ENCODE measurements at regions not wholly inside any gene's neighbourhood (a gene's known extent, or its start where the extent isn't known, plus 50 kb on each side); places are given as distances from the start of the nearest gene placed in this dataset.

DNA sequence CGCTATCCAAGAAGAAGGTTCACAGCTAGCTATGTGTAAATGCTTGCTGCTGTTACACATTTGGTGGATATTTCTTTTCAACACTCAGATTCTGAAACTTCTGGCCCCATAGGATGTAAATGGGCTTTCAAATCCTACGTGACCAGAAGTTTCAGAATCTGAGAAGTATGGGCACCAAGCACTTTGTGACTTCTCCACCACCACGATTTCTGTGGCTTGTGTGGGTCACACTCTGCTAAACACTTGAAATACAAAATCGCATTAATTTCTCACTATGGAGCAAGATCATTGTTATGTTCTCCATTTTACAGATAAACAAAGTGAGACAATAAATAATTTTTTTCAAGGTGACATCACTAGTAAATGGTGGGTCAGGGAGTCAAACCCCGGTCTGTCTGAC lies 259.4 kb upstream of the JADE1 start:
- H3K4me3 ChIP-seq (ENCODE audit: low read depth, low read length): no peak overlapping the region
- no peak for DNase-seq (ENCODE audit: low read depth)
- TF ChIP-seq, protein P1, sequence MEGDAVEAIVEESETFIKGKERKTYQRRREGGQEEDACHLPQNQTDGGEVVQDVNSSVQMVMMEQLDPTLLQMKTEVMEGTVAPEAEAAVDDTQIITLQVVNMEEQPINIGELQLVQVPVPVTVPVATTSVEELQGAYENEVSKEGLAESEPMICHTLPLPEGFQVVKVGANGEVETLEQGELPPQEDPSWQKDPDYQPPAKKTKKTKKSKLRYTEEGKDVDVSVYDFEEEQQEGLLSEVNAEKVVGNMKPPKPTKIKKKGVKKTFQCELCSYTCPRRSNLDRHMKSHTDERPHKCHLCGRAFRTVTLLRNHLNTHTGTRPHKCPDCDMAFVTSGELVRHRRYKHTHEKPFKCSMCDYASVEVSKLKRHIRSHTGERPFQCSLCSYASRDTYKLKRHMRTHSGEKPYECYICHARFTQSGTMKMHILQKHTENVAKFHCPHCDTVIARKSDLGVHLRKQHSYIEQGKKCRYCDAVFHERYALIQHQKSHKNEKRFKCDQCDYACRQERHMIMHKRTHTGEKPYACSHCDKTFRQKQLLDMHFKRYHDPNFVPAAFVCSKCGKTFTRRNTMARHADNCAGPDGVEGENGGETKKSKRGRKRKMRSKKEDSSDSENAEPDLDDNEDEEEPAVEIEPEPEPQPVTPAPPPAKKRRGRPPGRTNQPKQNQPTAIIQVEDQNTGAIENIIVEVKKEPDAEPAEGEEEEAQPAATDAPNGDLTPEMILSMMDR (IDR thresholded peaks at IDR 0.05; ENCODE audit: control insufficient read depth, extremely low read depth, insufficient read depth): no peak

DNA sequence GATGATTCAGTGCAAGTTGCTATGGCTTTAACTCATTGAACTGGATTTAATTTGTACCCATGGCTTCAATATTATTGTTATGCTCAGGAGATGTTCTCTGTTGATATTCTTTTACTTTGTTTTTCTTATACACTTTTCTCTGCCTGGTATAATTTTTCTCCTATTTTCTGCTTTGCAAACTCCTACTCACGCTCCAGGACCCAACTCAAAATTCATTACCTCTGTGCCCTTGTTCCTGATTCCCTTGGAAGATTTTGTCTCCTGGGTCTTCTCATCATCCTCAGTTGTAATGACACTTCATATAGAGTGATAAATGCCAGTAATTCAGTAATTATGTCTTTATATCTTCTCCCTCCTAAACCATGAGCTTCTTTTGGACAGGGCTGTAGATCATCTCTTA lies 259.9 kb upstream of the JADE1 start:
- no peak overlapping the region for H3K4me3 ChIP-seq (ENCODE audit: low read depth, low read length)
- DNase-seq (ENCODE audit: low read depth): no peak
- TF ChIP-seq, protein P1 (IDR thresholded peaks at IDR 0.05; ENCODE audit: control insufficient read depth, extremely low read depth, insufficient read depth): no peak

DNA sequence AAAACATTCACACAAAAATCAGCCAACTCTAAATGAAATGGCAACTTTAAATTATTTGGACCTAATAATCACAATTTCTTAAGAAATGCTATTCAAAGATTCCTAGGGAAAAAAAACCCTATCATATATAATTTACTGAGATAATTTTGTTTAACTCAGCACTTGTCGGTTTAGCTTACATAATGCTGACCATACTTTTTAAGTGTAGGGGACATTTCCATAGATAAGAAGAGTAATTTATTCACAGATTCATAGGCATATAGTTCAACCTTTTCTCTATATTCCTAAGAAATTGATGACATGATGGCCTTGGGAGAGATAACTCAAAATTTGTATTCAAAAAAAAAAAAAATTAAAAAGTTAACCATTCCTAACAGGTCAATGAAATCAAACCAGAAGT lies 260.8 kb upstream of the PGRMC2 start:
- no peak overlapping the region for H3K4me3 ChIP-seq (ENCODE audit: low read depth, low read length)
- DNase-seq (ENCODE audit: low read depth): no peak
- TF ChIP-seq, protein P1 (IDR thresholded peaks at IDR 0.05; ENCODE audit: control insufficient read depth, extremely low read depth, insufficient read depth): no peak

DNA sequence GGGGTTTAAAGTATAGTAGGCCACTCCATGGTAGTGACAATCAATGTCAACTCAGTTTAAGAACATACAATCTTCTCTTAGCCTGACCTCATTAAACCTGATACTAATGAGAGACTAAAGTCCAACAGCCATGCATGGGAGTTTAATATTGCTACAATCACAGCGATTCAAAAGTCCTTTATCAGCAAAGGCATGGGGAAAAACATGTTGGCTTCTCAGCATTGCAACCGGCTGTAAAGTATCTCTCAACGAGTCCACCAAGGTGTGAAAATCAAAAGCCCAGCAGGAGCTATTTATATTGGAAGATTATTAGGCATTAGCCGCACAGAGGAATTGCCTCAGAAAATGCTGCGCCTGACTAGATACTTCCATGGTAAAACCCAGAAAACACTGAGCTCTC lies 256.7 kb upstream of the PGRMC2 start:
- TF ChIP-seq, protein P1 (IDR thresholded peaks at IDR 0.05; ENCODE audit: control insufficient read depth, extremely low read depth, insufficient read depth): no peak
- DNase-seq (ENCODE audit: low read depth): no peak
- no peak overlapping the region for H3K4me3 ChIP-seq (ENCODE audit: low read depth, low read length)

DNA sequence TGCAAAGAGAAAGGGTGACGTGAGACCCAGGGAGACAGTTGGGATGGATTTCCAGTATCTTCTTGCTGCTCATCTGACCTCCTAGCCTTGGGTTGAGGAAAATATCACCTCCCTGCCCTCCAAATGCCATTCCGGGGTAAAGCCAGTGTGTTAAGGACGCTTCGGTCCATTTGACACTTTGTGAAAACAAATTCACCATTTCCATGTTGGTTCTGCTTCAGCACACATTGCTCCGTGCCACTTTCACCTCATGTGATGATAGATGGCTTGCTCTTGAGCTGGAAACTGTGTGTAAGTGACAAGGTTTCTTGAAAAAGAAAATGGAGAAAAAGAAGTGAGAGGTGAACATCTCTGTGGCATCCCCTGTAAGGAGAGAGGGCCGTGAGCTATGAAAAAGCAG lies 256.1 kb upstream of the PGRMC2 start:
- no peak overlapping the region for H3K4me3 ChIP-seq (ENCODE audit: low read depth, low read length)
- no peak for DNase-seq (ENCODE audit: low read depth)
- TF ChIP-seq, protein P1 (IDR thresholded peaks at IDR 0.05; ENCODE audit: control insufficient read depth, extremely low read depth, insufficient read depth): no peak

DNA sequence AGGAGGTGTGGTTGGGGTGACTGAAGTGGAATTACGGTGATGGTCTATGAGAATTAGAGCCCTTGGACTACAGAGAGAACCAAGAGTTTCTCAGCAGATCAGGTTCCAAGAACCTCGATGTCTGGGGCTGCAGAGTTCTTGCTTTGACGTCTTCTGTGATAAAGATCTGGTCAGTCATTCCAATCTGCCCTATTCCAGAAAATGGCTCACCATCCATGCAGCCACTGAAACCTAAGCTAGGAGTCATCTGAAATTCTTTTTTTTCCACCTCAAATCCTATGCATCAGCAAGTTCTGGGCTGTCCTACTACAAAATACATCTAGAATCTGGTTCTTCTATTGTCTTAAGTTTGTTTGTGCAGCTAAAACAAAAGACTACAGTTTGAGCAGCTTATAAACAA lies 254.4 kb upstream of the PGRMC2 start:
- TF ChIP-seq, protein P1 (IDR thresholded peaks at IDR 0.05; ENCODE audit: control insufficient read depth, extremely low read depth, insufficient read depth): no peak
- DNase-seq (ENCODE audit: low read depth): no peak
- H3K4me3 ChIP-seq (ENCODE audit: low read depth, low read length): no peak overlapping the region

DNA sequence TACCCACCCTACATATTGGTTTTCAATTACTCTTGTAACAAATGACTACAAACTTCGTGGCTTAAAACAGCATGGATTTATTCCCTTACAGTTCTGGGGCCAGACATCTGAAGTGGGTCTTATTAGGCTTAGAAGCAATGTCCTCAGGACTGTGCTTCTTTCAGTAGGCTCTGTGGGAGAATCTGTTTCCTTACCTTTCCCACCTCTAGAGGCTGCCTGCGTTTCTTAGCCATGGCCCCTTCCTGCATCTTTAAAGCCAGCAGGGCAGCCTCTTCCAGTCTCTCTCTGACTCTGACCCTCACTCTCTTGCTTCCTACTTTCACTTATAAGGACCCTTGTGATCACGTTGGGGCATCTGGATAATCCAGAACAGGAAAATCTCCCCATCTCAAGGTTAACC lies 252.5 kb upstream of the PGRMC2 start:
- no peak for DNase-seq (ENCODE audit: low read depth)
- H3K4me3 ChIP-seq (ENCODE audit: low read depth, low read length): no peak overlapping the region
- TF ChIP-seq, protein P1 (IDR thresholded peaks at IDR 0.05; ENCODE audit: control insufficient read depth, extremely low read depth, insufficient read depth): no peak
